GM21381 (cell line): ENCODE measurements at regions not wholly inside any gene's neighbourhood (a gene's known extent, or its start where the extent isn't known, plus 50 kb on each side); places are given as distances from the start of the nearest gene placed in this dataset.

Experiments
- ATAC-seq: cut with Tn5 transposase; IDR thresholded peaks from one replicate; pipeline ENCODE4 v1.9.1; 2021; ENCODE audit warnings: mild to moderate bottlenecking, moderate library complexity; ENCODE audit not compliant: unreplicated experiment

GRCh38 chr5:30957591-30957990 is 235.9 kb upstream of the CDH6 start:
- no peak for ATAC-seq

DNA sequence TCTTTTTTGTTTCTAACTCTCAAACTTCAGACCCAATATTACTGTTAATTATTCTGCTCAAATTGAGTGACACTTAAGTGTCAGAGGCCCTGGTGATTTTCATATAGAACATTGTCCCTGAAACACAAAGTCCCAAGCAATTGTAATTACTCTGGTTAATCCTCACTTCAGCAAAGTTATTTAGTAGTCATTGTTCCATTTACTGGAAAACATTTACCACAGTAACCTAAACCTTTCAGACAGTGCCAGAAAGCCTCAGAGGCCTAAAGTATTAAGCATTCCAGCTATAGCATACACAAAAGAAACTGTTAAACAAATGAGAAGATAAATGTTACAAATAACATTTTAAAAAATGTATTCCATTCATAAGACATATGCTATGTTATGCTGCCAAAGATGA is 237.2 kb upstream of the CDH6 start:
- ATAC-seq = no peak

DNA sequence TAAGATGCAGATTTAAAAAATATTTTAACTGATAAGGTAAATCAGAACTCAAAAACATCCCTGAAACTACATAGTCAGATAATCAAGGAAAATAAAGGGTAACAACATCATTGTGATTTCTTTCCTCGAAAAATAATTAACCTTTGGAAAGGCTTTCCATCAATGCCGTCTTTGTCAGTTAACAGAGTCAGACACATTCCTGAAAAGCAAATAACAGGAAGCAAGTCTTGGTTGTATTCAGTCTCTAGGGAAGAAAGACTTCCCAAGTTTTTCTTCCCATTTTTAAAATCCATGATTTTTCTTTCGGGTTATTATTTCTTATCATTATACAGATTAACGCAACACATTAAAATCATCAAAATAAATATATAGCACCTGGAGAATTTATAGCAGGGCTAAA is 256.4 kb upstream of the CDH6 start:
- ATAC-seq = no peak

- no peak for ATAC-seq
Observed at GRCh38 chr5:30933599-30933998, 259.9 kb upstream of the CDH6 start.

DNA sequence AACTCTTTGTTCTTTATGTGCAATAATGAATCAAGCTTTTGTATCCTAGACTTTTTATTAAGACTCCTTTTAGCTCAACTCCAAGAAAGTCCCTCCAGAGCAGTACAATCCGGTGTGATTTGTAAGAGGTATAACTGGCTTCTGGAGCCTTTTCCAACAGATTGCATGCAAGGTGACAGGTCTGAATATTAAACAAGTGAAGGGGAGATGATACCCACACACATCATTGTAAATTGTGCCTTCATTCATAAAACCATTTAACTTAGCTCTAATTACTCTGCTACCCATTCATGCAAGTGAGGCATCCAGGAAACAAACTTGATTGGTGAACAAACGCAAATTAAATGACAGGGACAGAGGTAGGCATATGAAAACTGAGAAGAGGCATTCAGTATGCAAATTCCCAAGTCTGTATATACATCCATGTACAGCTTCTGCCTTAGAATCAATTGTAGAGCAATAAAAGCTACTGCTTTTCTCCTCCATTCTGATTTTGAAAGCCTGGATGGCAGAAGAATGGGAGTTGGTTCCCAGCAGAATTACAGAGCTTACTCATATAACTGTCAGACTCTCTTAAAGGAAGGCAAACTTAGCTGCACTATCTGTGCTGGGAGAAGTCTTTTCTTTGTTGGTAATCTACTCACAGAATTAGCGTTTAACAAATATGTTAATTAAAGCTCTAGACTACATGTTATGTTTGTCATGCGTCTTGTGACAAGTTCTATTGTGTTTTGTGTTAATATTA is 261.0 kb upstream of the CDH6 start:
- ATAC-seq = no peak

GRCh38 chr5:30930736-30931135 is 262.8 kb upstream of the CDH6 start:
- ATAC-seq = no peak

GRCh38 chr5:30928956-30929355 is 264.5 kb upstream of the CDH6 start:
- ATAC-seq = no peak

GRCh38 chr5:30926218-30926617 is 267.3 kb upstream of the CDH6 start:
- no peak for ATAC-seq

- no peak for ATAC-seq
Observed at GRCh38 chr5:30921388-30921787, 272.1 kb upstream of the CDH6 start.

- ATAC-seq = no peak
Observed at GRCh38 chr5:30918171-30918570, 275.3 kb upstream of the CDH6 start.

- no peak for ATAC-seq
Observed at GRCh38 chr5:30908356-30908755, 285.1 kb upstream of the CDH6 start.

GRCh38 chr5:30900367-30900766 is 293.1 kb upstream of the CDH6 start:
- no peak for ATAC-seq

DNA sequence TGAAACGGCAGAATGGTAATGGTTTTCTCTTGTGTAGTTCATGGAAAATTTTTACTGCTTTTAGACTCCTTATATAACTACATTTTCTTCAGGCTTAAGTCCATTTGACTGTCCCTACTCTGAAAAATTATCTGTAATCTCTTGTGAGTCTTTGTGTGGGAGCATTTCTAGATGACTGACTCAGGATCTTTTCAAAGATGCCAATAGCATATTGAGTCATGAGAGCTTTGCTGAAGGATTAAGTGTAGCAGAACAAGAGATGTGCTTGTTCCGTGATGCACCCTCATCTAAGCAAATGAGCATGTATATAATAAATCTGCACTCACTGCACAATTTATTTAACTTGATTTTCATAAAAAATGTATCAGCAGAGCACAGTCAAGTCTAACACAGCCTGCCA is 298.7 kb upstream of the CDH6 start:
- ATAC-seq = no peak

DNA sequence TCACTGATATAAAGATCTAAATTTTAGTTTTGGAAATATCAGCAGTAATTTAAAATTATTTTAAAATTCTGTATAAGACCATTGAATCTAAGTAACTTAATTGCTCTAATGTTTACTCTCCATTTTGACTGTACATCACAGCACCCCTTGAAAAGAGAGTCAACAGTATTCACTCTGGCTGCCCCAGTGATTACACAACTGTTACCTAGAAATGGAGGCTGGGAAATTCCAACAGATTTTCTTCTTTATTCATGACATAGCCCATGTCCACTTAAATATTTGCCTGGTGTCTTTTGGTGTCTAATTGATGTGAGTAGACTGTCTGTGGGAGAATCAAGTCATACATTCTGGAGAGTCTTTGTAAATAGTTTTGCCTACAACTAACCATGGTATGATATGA is 301.8 kb upstream of the CDH6 start:
- no peak for ATAC-seq

GRCh38 chr5:30890377-30890776 is 303.1 kb upstream of the CDH6 start:
- ATAC-seq = no peak

- no peak for ATAC-seq
Observed at GRCh38 chr5:30880514-30880913, 313.0 kb upstream of the CDH6 start.

DNA sequence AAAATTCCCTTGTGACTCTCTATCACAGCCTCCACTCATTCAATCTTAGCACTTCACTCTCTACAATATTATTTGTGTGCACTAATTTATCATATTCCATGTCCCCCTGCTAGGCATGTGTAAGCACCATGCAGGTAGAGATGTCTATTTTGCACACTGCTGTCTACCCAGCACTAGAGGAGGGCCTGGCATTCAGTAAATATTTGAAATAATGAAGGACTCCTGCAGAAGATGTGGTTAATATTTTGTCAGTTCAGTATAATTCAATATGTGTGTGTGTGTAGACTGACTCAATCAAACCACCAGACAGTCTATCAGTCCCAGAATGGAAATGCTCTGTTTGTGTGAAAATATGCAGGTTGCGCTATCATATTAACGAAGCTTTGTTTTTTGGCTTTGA is 313.6 kb upstream of the CDH6 start:
- ATAC-seq = no peak

GRCh38 chr5:30878746-30879145 is 314.7 kb upstream of the CDH6 start:
- ATAC-seq = no peak

DNA sequence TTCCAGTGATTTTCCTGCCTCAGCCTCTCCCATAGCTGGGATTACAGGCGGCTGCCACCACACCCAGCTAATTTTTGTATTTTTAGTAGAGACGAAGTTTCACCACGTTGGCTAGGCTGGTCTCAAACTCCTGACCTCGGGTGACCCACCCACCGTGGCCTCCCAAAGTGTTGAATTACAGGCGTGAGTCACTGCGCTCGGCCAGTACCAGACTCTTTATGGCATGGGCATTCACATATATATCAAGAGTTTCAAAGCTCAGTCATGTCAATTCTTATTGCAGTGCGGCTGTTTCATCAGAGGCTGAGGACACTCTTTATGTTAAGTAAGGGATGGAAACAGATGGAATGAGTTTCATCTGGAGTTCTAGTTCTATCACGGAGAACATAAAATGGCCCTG is 315.2 kb upstream of the CDH6 start:
- ATAC-seq = no peak

DNA sequence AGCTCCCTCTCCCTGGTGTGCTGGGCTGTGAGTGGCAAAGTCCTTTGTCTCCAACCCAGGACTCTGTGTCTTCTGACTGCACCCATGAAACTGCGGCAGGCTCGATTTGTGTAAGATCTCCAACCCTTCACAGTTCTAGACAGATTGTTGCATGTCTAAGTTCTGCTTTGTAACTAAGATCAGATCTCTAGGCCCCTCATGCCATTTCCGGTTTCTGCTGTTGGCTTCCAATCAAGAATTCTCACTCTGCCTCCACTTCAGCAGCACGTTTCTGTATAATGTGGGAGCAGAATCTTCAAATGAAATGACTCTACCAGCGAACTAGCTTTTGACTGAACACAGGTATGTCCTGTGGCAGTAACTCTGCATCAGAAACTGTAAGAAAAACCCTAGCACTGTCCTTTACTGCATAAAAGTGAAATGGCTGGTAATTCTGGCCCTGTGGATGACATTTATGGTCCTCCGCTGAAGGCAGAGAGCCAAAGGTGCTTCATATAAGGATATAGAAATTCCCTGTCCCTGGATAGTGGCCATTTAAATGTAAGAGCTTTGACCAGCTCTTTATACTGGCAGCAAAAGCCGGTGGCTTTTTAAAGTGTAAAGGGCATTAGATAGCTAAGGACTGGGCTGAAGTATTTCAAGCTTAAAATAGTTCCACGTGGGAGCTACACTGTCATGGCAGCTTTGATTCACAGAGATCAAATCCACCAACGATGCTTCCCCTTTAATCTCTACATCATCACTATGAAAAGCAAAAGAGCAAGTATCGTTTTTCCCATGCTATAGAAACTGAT is 319.0 kb upstream of the CDH6 start:
- ATAC-seq = no peak

DNA sequence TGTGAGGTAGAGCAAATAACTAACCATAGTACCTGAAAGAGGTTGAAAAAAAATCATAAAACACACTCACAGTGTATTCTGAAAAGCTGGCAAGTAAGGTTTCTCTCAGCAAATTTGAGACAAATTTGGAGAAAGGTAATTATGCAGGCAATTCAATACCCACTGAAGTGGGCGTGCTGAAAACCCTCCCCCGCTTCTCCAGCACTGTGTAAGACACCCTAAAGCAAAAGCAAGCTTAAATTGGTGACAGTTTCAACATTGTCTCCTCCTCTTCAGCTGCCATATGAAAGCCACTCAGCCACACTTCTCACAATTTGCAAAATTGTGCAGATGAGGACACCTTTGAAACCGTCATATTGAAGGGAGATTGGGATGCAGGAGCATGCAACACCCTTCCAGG is 322.3 kb upstream of the CDH6 start:
- ATAC-seq = no peak

GRCh38 chr5:30867711-30868110 is 325.8 kb upstream of the CDH6 start:
- no peak for ATAC-seq

DNA sequence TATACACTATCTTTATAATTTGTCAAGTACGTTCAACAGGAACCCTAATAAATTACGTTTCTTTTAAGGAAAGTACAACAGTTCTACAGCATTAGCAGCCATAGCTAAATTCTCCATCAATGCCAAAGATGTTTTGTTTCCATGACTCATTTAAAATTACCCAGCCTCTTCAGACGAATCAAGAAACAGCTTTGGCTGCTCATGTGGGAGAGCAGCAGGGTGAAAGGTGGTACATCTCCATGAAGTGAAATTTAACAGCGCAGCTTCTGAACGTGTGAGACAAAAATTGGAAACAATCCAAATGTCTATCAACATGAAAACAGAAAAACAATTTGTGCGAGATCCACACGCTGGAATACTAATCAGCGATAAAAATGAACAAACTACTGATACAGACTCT is 327.3 kb upstream of the CDH6 start:
- no peak for ATAC-seq
